GM21619 (cell line): ENCODE measurements at regions not wholly inside any gene's neighbourhood (a gene's known extent, or its start where the extent isn't known, plus 50 kb on each side); places are given as distances from the start of the nearest gene placed in this dataset.
A peak's percentile ranks its signal among the peaks of the same experiment; 100 is the strongest.

ENCODE experiments used
- ATAC-seq: cut with Tn5 transposase; IDR thresholded peaks from one replicate; pipeline ENCODE4 v1.9.1; 2021; ENCODE audit not compliant: unreplicated experiment

GRCh38 chr7:155201325-155202087, 96.2 kb upstream of the INSIG1 start:
- ATAC-seq, result no peak

- ATAC-seq, result no peak
Observed at GRCh38 chr7:155202106-155202871, 95.4 kb upstream of the INSIG1 start.

- no peak for ATAC-seq
Observed at GRCh38 chr7:155203059-155203881, 94.4 kb upstream of the INSIG1 start.

- ATAC-seq, result no peak
Observed at GRCh38 chr7:155203882-155204691, 93.6 kb upstream of the INSIG1 start.

GRCh38 chr7:155204744-155205367, 92.8 kb upstream of the INSIG1 start:
- ATAC-seq, result no peak

GRCh38 chr7:155205368-155206317, 92.0 kb upstream of the INSIG1 start:
- peak; percentile 78 for ATAC-seq

- ATAC-seq, result peak; percentile 31
Observed at GRCh38 chr7:155206318-155207020, 91.2 kb upstream of the INSIG1 start.

GRCh38 chr7:155207326-155208002, 90.2 kb upstream of the INSIG1 start:
- no peak for ATAC-seq

GRCh38 chr7:155208681-155209477, 88.8 kb upstream of the INSIG1 start:
- ATAC-seq, result no peak

GRCh38 chr7:155209478-155210319, 88.0 kb upstream of the INSIG1 start:
- ATAC-seq, result no peak

- no peak for ATAC-seq
Observed at GRCh38 chr7:155210356-155210755, 87.3 kb upstream of the INSIG1 start.

- ATAC-seq, result no peak
Observed at GRCh38 chr7:155211173-155211572, 86.5 kb upstream of the INSIG1 start.

- ATAC-seq, result no peak
Observed at GRCh38 chr7:155211761-155212160, 85.9 kb upstream of the INSIG1 start.

GRCh38 chr7:155212301-155213015, 85.2 kb upstream of the INSIG1 start:
- ATAC-seq, result no peak

- ATAC-seq, result no peak
Observed at GRCh38 chr7:155213385-155213784, 84.3 kb upstream of the INSIG1 start.
